GM10266 (cell line): ENCODE measurements at regions not wholly inside any gene's neighbourhood (a gene's known extent, or its start where the extent isn't known, plus 50 kb on each side); places are given as distances from the start of the nearest gene placed in this dataset.
"Not testable (repeated sequence)": the region's sequence is repeated elsewhere in the genome, so short reads cannot be mapped to it uniquely, and the experiment has no call there.

Experiments
- DNase-seq: peaks from one replicate; pipeline ENCODE4 v3.0.0; 2012; ENCODE audit errors: extremely low spot score
- TF ChIP-seq, protein P1 (sequence below): IDR thresholded peaks from 2 replicates; pipeline ENCODE4 v1.5.1; 2012; ENCODE audit warnings: mild to moderate bottlenecking, low read depth; ENCODE audit not compliant: control insufficient read depth, insufficient read depth; ENCODE audit errors: missing control alignments

DNA sequence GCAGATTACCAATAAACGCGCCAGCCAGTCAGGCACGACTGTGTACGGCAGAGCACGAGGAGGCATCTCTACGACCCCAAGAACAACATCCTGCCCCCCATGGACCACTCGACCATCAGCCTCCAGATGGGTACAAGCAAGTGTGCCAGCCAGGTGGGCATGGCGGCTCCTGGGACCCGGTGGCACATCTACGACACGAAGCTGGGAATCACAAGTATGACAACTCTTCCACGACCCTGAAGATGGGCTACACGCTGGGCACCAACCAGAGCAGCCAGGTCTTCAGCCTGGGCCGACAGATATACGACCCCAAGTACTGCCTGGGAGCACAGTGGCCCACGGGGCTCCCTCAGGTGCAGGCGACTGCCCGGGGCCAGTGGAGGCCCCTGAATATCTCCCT lies 217.6 kb downstream of the POTED start:
- TF ChIP-seq, protein P1, sequence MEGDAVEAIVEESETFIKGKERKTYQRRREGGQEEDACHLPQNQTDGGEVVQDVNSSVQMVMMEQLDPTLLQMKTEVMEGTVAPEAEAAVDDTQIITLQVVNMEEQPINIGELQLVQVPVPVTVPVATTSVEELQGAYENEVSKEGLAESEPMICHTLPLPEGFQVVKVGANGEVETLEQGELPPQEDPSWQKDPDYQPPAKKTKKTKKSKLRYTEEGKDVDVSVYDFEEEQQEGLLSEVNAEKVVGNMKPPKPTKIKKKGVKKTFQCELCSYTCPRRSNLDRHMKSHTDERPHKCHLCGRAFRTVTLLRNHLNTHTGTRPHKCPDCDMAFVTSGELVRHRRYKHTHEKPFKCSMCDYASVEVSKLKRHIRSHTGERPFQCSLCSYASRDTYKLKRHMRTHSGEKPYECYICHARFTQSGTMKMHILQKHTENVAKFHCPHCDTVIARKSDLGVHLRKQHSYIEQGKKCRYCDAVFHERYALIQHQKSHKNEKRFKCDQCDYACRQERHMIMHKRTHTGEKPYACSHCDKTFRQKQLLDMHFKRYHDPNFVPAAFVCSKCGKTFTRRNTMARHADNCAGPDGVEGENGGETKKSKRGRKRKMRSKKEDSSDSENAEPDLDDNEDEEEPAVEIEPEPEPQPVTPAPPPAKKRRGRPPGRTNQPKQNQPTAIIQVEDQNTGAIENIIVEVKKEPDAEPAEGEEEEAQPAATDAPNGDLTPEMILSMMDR, result no peak
- no peak for DNase-seq

DNA sequence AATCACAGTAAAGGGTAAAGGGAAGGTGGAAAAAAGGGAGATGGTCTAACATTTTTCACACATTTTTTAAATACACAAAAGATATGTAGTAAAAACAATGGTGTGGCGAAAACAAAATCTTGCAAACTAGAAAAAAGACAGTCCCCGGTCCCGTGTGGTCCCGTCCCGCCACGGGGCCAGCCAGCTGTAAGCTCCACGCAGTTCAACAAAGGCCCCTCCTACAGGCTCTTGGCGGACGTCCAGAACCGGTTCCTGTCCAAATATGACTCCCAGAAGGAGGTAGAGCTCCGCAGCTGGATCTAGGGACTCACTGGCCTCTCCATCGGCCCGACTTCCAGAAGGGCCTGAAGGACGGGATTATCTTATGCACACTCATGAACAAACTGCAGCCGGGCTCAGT lies 216.9 kb downstream of the POTED start:
- not testable (repeated sequence) for DNase-seq

DNA sequence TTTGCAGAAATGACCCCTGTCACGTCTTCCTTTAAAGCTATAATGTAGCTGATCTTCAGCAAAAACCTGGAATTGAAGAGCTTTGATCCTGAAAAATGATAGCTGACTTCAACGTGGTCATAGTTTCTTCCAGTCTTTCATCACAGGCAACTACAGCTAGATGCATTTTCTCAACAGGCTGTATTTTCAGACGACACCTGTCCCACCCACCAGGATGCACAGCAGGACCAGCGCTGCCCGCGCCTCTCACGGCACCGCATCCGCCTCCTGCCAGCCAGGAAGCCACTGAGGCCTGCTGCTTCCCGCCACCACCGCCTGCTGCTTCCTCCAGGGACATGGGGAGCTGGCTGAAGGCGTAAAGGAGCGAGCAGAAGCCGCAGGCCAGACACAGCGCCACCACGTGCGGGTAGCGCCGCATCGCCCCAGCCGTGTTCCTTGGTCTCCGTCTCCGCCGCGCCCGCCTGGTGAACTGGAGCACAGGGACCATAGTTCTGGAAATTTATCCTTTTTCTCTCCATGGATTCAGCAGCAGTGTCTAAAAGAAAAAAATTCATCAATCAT lies 215.7 kb downstream of the POTED start:
- not testable (repeated sequence) for DNase-seq

DNA sequence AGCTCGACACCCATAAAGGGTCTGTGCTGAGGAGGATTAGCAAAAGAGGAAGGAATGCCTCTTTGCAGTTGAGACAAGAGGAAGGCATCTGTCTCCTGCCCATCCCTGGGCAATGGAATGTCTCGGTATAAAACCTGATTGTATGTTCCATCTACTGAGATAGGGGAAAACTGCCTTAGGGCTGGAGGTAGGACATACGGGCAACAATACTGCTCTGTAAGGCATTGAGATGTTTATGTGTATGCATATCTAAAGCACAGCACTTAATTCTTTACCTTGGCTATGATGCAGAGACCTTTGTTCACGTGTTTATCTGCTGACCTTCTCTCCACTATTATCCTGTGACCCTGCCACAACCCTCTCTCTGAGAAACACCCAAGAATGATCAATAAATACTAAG lies 210.7 kb downstream of the POTED start:
- not testable (repeated sequence) for DNase-seq

DNA sequence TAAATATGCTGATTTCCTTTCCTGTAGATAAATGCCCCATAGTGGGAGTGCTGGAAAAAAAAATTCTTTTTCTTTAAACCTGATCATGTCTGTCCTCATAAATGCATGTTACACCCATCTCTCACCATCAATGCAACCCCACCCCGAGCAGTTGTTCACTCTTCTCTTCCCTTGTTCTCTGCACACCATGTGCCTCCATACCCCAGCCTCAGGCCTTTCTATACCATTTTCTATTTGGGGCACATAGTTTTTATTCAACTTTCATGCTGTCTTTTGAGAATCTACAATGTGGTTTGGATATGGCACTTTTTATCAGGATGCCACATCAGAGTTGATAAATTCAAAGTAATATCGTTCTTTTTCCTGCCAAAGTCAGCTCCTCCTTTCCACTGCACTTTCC lies 202.6 kb downstream of the POTED start:
- not testable (repeated sequence) for DNase-seq

DNA sequence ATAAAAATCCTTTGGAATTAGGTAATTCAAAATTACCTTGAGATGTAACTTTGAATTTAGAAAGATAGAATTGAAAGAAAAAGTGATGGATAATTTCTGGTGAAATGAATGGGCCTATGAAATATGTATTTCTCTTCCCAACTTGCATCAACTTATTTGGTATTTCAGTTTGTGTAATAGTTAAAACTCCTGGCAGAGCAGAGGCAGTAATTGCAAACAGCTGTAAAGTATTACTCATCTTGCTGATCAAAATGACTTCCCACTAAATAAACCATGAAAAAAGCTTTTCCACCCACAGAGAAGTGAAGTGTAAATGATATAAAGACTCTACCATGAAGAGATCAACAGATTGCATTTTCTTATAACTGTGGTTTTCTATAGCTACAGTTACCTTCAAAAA lies 201.0 kb downstream of the POTED start:
- DNase-seq, result not testable (repeated sequence)

DNA sequence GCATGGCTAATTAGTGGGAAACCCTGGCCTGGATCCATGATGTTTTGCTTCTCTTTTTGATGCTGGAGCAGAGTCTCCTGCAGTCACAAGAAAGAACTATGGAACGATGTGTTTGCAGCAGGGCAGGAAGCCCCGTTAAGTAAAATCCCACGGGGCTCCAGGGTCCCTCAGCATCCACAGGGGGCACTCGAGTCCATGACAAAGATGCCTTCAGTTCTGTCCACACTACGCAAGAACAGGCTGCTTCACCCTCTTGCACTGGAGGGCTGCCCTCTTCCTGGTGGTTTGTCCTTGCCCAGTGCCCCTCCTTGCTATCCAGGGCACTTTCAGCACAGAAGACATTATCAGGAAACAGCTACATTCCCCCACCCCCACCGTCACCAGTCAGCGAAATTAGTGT lies 196.9 kb downstream of the POTED start:
- not testable (repeated sequence) for DNase-seq

DNA sequence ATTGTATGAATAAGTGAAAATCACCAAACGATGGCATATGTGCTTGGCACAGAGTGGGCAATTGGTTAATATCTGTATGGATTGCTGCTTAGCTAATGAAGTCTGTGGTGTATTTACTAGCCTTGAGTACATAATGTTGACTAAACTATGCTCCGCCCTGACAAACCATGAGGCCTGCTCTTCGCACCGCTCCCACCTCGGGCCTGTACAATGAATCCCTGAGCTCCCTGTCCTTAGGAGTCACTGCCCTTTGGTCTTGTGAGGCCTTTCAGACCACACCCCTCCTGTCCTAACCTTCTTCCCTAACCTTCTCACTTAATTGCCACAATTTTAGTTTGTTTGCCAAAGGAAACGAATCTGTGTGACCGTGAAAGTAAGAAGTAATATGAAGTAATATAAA lies 193.2 kb downstream of the POTED start:
- DNase-seq, result not testable (repeated sequence)
